Esophagus muscularis mucosa (tissue), 4 donors: ENCODE measurements at regions not wholly inside any gene's neighbourhood (a gene's known extent, or its start where the extent isn't known, plus 50 kb on each side); places are given as distances from the start of the nearest gene placed in this dataset.

Source experiments
- EP300 ChIP-seq: sonication (generic); formaldehyde crosslinking; IDR thresholded peaks from one replicate; pipeline ENCODE4 v1.6.1; 2017; ENCODE audit warnings: antibody characterized with exemption
- POLR2AphosphoS5 ChIP-seq, 2 donors: sonication (generic); formaldehyde crosslinking; IDR thresholded peaks; one replicate each; pipeline ENCODE4 v1.6.1; 2017; ENCODE audit warnings: antibody characterized with exemption in 2 of 2
- TF ChIP-seq, protein P1 (sequence below), 3 experiments: fragments of 200-600 bp in 2 of 3; fragments of 450-650 bp in 1 of 3; sonication (generic) in 2 of 3; IDR thresholded peaks; one replicate each; pipeline ENCODE4 v1.5.1; 2017 to 2019; ENCODE audit warnings: antibody characterized with exemption in 3 of 3, mild to moderate bottlenecking in 2 of 3, moderate library complexity in 1 of 3

DNA sequence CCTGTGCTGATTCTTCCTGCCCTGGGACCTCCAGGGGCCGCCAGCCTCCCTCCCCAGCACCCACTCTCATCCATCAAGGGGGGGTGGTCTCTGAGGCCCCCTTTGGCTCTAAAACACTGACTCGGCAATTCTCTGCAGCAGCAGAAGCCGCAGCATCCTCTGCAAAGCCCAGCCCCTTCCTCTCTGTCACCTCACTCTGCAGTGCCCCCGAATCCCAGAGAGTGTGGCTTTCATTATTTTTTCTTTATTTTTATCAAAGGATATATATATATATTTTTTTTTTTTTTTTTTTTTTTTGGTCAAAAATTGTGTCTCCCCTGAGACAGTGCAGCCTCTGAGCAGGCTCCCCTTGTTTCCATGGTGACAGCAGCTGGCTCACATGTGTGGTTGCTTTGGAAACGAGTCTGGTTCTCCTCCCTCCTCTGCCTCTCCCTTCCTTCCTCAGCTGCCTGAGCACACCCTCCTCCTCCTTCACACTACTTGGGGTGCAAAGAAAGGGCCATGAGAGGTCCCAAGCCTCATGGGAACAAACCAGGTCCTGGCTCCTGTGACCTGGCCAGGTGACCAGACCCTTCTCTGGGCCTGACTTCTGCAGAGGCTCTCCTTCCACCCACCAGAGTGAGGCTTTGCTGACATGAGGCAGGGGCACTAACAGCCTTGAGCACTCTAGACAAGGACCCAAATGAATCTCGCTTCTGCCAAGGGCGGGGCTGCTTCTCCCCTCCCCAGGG is 100.5 kb downstream of the LRRC74A start:
- TF ChIP-seq, protein P1, sequence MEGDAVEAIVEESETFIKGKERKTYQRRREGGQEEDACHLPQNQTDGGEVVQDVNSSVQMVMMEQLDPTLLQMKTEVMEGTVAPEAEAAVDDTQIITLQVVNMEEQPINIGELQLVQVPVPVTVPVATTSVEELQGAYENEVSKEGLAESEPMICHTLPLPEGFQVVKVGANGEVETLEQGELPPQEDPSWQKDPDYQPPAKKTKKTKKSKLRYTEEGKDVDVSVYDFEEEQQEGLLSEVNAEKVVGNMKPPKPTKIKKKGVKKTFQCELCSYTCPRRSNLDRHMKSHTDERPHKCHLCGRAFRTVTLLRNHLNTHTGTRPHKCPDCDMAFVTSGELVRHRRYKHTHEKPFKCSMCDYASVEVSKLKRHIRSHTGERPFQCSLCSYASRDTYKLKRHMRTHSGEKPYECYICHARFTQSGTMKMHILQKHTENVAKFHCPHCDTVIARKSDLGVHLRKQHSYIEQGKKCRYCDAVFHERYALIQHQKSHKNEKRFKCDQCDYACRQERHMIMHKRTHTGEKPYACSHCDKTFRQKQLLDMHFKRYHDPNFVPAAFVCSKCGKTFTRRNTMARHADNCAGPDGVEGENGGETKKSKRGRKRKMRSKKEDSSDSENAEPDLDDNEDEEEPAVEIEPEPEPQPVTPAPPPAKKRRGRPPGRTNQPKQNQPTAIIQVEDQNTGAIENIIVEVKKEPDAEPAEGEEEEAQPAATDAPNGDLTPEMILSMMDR (IDR thresholded peaks at IDR 0.05), result no peak
- TF ChIP-seq EP300 (no peak), POLR2AphosphoS5 (IDR thresholded peaks at IDR 0.05) (no peak)
